NT2/D1 (cell line): ENCODE measurements at regions not wholly inside any gene's neighbourhood (a gene's known extent, or its start where the extent isn't known, plus 50 kb on each side); places are given as distances from the start of the nearest gene placed in this dataset.

ENCODE experiments used
- DNase-seq: peaks from one replicate; pipeline ENCODE4 v3.0.0-alpha.2; 2011; ENCODE audit warnings: low read depth, low spot score
- H3K27me3 ChIP-seq: 2 replicates; pipeline ENCODE4 v1.6.0; 2011; ENCODE audit warnings: mild to moderate bottlenecking; ENCODE audit not compliant: insufficient read length, insufficient read depth
- H3K36me3 ChIP-seq: 2 replicates; pipeline ENCODE4 v1.6.1; 2011; ENCODE audit warnings: mild to moderate bottlenecking, low read length, mixed read lengths; ENCODE audit not compliant: insufficient read depth, insufficient read length
- H3K4me1 ChIP-seq: 2 replicates; pipeline ENCODE4 v1.5.1; 2011; ENCODE audit not compliant: insufficient read depth, insufficient read length
- H3K4me3 ChIP-seq: 2 replicates; pipeline ENCODE4 v1.5.1; 2011; ENCODE audit warnings: low read depth; ENCODE audit not compliant: insufficient read length
- H3K9ac ChIP-seq: 2 replicates; pipeline ENCODE4 v1.6.0; 2011; ENCODE audit warnings: low read depth; ENCODE audit not compliant: insufficient read length
- H3K9me3 ChIP-seq: 2 replicates; pipeline ENCODE4 v1.5.1; 2011; ENCODE audit warnings: mild to moderate bottlenecking, low read length; ENCODE audit not compliant: insufficient read depth
- SUZ12 ChIP-seq: IDR thresholded peaks from 2 replicates; pipeline ENCODE4 v1.6.1; 2011; ENCODE audit not compliant: insufficient read length, insufficient read depth; ENCODE audit errors: extremely low read depth
- YY1 ChIP-seq: IDR thresholded peaks from 2 replicates; pipeline ENCODE4 v1.6.1; 2011; ENCODE audit not compliant: insufficient read length, insufficient read depth
- ZNF274 ChIP-seq: IDR thresholded peaks from 2 replicates; pipeline ENCODE4 v1.6.1; 2011; ENCODE audit warnings: mild to moderate bottlenecking, low read depth, low read length

DNA sequence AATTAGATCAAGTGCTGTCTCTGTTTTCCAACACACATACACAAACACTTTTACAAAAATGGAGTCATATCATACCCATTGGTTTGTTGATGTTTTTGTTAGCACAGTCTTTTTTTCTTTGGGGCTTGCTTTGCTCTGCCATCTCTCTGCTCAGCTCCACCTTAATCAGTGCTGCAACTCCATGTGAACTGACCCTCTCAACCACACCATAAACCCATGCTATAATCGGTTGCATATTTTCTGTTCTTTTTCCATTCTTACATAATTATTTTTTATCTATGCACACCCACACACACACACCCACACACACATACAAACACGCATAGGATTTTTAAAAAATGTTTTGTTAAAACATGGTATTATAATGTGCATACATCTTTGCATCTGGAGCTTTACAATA lies 91.0 kb upstream of the CDH13 start:
- DNase-seq, result no peak
- Histone ChIP-seq H3K9me3 (peaks cover 10% of the 10 kb centered on the region), H3K27me3 (no peaks in the 10 kb centered on the region), H3K4me3 (no peak overlapping the region), H3K4me1 (no peaks in the 10 kb centered on the region), H3K36me3 (no peaks in the 10 kb centered on the region), H3K9ac (no peak overlapping the region)
- TF ChIP-seq SUZ12, result no peak
- no peak for TF ChIP-seq YY1
- TF ChIP-seq ZNF274, result no peak

DNA sequence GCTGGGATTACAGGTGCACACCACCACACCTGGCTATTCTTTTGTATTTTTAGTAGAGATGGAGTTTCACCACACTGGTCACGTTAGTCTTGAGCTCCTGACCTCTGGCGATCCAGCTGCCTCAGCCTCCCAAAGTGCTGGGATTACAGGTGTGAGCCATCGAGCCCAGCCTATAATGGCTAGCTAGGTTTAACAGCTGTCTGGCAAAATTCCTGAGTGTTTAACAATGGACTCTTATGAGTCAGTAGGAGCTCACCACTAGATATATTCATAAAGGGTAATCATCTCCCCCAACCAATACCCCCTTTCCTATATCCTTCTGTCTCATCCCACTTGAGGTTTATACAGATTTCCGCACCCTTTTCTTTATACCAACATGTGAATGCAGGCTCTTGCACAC lies 91.5 kb upstream of the CDH13 start:
- Histone ChIP-seq H3K27me3 (no peaks in the 10 kb centered on the region), H3K9me3 (peaks cover 10% of the 10 kb centered on the region), H3K4me1 (no peaks in the 10 kb centered on the region), H3K9ac (no peak overlapping the region), H3K4me3 (no peak overlapping the region), H3K36me3 (no peaks in the 10 kb centered on the region)
- DNase-seq, result no peak
- TF ChIP-seq SUZ12 (no peak), YY1 (no peak), ZNF274 (no peak)

DNA sequence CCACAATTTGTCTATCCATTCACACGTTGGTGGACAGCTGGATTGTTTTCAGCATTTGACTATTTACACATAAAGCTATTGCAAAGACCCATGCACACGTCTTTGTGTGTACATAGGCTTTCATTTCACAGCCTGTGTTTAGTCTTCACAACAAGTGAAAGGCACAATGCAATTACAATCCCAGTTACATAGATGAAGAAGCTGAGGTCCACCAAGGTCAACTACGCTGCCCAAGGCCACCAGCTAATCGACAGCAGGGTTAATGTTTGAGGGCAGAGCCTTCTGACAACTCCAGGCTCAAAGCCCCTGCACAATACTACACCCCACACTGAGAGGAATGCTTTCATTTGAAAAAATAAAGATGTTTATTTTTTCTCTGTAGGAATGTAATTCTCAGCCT lies 93.6 kb upstream of the CDH13 start:
- H3K36me3 ChIP-seq, result no peaks in the 10 kb centered on the region
- no peak overlapping the region for H3K4me3 ChIP-seq
- H3K9ac ChIP-seq, result no peak overlapping the region
- no peak for DNase-seq
- no peaks in the 10 kb centered on the region for H3K27me3 ChIP-seq
- peaks cover 5% of the 10 kb centered on the region for H3K9me3 ChIP-seq
- TF ChIP-seq ZNF274 (no peak), SUZ12 (no peak), YY1 (no peak)
- no peaks in the 10 kb centered on the region for H3K4me1 ChIP-seq

DNA sequence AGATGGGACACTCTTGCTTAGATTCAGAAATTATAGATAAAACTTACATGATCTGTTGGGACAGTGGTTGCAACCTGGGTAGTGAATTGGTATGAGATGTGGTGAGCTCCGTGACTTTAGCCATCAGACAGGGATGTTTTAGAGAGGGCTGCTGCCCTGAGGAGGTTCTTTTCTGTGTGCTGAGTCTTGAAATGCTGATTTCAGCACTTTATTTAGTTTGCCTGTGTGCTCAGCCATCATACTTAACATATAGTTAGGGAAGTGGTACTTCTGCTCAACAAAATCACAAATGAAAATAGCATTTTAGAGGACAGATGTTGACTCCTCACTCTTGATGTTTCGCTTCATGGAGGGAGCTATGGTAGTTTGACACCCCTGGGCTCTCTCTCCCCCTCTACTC lies 95.9 kb upstream of the CDH13 start:
- no peak for TF ChIP-seq ZNF274
- no peak for TF ChIP-seq SUZ12
- no peak for TF ChIP-seq YY1
- DNase-seq, result no peak
- no peaks in the 10 kb centered on the region for H3K27me3 ChIP-seq
- H3K36me3 ChIP-seq, result no peaks in the 10 kb centered on the region
- no peaks in the 10 kb centered on the region for H3K9me3 ChIP-seq
- no peak overlapping the region for H3K9ac ChIP-seq
- no peaks in the 10 kb centered on the region for H3K4me1 ChIP-seq
- H3K4me3 ChIP-seq, result no peak overlapping the region

DNA sequence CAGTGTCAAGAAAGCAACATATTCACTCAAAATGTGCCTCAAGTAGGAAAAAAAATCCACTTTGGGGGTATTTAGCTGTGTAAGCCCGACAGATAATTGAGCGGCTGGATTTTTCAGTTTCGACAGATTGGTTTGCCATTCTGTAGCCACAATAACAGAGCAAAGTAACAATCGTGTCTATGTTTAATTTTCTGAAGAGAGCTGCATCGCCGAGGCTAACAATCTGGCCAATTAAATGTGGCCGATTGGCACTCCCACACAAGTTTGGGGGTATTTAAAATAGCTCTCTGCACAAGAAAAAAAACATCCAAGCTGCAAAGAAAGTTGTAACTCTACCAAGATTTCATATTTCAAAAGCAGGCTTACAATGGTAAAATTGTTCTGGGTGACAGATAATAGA lies 99.7 kb upstream of the CDH13 start:
- Histone ChIP-seq H3K9me3 (0 out of 2 replicates have a peak, but pooled peaks cover 4% of the 10 kb centered on the region), H3K9ac (no peak overlapping the region), H3K4me1 (no peaks in the 10 kb centered on the region), H3K27me3 (no peaks in the 10 kb centered on the region), H3K4me3 (no peak overlapping the region), H3K36me3 (no peaks in the 10 kb centered on the region)
- no peak for TF ChIP-seq YY1
- no peak for TF ChIP-seq SUZ12
- TF ChIP-seq ZNF274, result no peak
- DNase-seq, result no peak

DNA sequence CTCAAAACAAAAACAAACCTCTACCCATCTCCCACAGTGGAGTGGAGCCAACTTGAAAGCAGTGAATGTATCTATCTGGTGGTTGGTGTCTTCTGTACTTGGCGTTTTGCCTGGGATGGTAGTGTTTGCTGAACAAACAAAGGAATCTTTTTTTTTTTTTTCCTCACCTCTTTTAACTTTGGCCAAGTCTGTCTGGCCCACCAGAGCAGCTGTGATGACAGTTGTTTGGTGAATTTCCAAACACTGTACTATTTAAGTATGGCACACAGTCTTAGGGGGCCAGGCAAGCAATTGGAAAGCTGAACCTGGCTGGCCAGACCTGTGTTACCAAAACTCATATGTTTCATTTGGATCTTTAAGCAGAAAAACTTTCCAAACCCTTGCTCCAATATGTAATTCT lies 101.8 kb upstream of the CDH13 start:
- no peak overlapping the region for H3K9ac ChIP-seq
- H3K36me3 ChIP-seq, result no peaks in the 10 kb centered on the region
- DNase-seq, result no peak
- H3K9me3 ChIP-seq, result 0 out of 2 replicates have a peak, but pooled peaks cover 5% of the 10 kb centered on the region
- TF ChIP-seq SUZ12 (no peak), YY1 (no peak), ZNF274 (no peak)
- H3K27me3 ChIP-seq, result no peaks in the 10 kb centered on the region
- no peaks in the 10 kb centered on the region for H3K4me1 ChIP-seq
- H3K4me3 ChIP-seq, result no peak overlapping the region

DNA sequence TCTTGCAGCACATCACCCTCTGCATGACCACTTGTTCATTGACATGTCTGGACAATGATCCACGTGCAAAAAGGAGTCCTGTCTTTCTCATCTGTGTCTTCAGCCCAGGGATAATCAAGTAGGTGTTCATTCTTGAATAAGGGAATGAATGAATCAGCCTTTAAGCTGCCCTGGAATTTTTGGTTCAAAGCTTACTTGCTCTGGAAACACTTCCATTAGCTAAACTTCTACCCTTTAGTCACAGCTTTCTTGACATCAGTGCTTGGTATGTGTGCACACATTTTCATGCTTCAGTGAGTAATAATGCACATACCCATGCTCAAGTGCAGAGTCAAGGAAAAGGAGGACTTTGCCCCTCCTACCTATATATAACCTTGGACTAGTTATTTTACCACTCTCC lies 103.0 kb upstream of the CDH13 start:
- no peak overlapping the region for H3K9ac ChIP-seq
- no peaks in the 10 kb centered on the region for H3K36me3 ChIP-seq
- H3K4me1 ChIP-seq, result no peaks in the 10 kb centered on the region
- TF ChIP-seq YY1 (no peak), SUZ12 (no peak), ZNF274 (no peak)
- no peak overlapping the region for H3K4me3 ChIP-seq
- H3K9me3 ChIP-seq, result 0 out of 2 replicates have a peak, but pooled peaks cover 5% of the 10 kb centered on the region
- DNase-seq, result no peak
- no peaks in the 10 kb centered on the region for H3K27me3 ChIP-seq

DNA sequence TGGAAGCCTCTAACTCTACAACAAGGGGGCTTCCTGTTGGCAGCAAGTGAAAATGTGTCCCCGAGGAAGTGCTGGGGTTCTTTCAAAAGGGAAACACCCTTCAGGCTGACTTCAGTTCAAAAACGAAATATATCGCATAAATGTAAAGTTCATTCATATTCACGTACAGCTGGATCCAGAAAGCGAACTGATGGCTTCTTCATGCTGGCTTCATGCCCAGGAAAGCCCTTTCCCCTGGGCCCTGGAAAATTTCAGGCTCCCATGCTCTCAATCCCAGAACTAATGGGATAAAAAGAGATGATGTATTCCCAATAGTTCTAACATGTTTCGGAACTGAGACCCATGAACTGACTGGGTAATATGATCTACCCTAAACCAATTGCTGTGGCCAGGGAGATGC lies 104.7 kb upstream of the CDH13 start:
- H3K27me3 ChIP-seq, result no peaks in the 10 kb centered on the region
- no peak for TF ChIP-seq ZNF274
- TF ChIP-seq SUZ12, result no peak
- no peak for TF ChIP-seq YY1
- 0 out of 2 replicates have a peak, but pooled peaks cover 5% of the 10 kb centered on the region for H3K9me3 ChIP-seq
- no peak overlapping the region for H3K4me3 ChIP-seq
- no peak for DNase-seq
- H3K4me1 ChIP-seq, result no peaks in the 10 kb centered on the region
- no peaks in the 10 kb centered on the region for H3K36me3 ChIP-seq
- no peak overlapping the region for H3K9ac ChIP-seq
